ENCODE measurements at regions not wholly inside any gene's neighbourhood (a gene's known extent, or its start where the extent isn't known, plus 50 kb on each side); places are given as distances from the start of the nearest gene placed in this dataset.

- H3K27ac ChIP-seq (ENCODE audit: low read depth, low read length): no peak overlapping the region
- H3K27me3 ChIP-seq (ENCODE audit: control insufficient read depth, insufficient read depth, low read length): no peaks in the 10 kb centered on the region
- TF ChIP-seq, protein P1, sequence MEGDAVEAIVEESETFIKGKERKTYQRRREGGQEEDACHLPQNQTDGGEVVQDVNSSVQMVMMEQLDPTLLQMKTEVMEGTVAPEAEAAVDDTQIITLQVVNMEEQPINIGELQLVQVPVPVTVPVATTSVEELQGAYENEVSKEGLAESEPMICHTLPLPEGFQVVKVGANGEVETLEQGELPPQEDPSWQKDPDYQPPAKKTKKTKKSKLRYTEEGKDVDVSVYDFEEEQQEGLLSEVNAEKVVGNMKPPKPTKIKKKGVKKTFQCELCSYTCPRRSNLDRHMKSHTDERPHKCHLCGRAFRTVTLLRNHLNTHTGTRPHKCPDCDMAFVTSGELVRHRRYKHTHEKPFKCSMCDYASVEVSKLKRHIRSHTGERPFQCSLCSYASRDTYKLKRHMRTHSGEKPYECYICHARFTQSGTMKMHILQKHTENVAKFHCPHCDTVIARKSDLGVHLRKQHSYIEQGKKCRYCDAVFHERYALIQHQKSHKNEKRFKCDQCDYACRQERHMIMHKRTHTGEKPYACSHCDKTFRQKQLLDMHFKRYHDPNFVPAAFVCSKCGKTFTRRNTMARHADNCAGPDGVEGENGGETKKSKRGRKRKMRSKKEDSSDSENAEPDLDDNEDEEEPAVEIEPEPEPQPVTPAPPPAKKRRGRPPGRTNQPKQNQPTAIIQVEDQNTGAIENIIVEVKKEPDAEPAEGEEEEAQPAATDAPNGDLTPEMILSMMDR (IDR thresholded peaks at IDR 0.05; ENCODE audit: low read depth, low read length): no peak
- no peak for DNase-seq (ENCODE audit: low read depth, low spot score)
- CTCF ChIA-PET: no interaction called here
- H3K4me3 ChIP-seq (ENCODE audit: low read depth, low read length): no peak overlapping the region
- H3K9me3 ChIP-seq (ENCODE audit: control insufficient read depth, insufficient read depth, low read length): no peaks in the 10 kb centered on the region
- POLR2A ChIA-PET: no interaction called here
Observed at GRCh38 chr3:166191411-166191810, 354.2 kb upstream of the BCHE start.

GRCh38 chr3:166190360-166190759 is 353.1 kb upstream of the BCHE start:
- TF ChIP-seq, protein P1 (IDR thresholded peaks at IDR 0.05; ENCODE audit: low read depth, low read length): peak; percentile 39
- Histone ChIP-seq H3K4me3 (ENCODE audit: low read depth, low read length) (no peak overlapping the region), H3K27me3 (ENCODE audit: control insufficient read depth, insufficient read depth, low read length) (no peaks in the 10 kb centered on the region), H3K27ac (ENCODE audit: low read depth, low read length) (peak overlapping the region; percentile 32), H3K9me3 (ENCODE audit: control insufficient read depth, insufficient read depth, low read length) (no peaks in the 10 kb centered on the region)
- peak; percentile 70 for DNase-seq (ENCODE audit: low read depth, low spot score)
- ChIA-PET CTCF (interaction anchor here (0.6 kb wide), 1 partner anchor 33 kb away, joined by 3 read pairs; no protein-coding TSS in a partner anchor), POLR2A (no interaction called here)

- H3K4me3 ChIP-seq (ENCODE audit: low read depth, low read length): no peak overlapping the region
- TF ChIP-seq, protein P1 (IDR thresholded peaks at IDR 0.05; ENCODE audit: low read depth, low read length): no peak
- no peak overlapping the region for H3K27ac ChIP-seq (ENCODE audit: low read depth, low read length)
- H3K27me3 ChIP-seq (ENCODE audit: control insufficient read depth, insufficient read depth, low read length): no peaks in the 10 kb centered on the region
- H3K9me3 ChIP-seq (ENCODE audit: control insufficient read depth, insufficient read depth, low read length): no peaks in the 10 kb centered on the region
- no peak for DNase-seq (ENCODE audit: low read depth, low spot score)
- POLR2A ChIA-PET: no interaction called here
- CTCF ChIA-PET: no interaction called here
Observed at GRCh38 chr3:166187237-166187636, 350.0 kb upstream of the BCHE start.

DNA sequence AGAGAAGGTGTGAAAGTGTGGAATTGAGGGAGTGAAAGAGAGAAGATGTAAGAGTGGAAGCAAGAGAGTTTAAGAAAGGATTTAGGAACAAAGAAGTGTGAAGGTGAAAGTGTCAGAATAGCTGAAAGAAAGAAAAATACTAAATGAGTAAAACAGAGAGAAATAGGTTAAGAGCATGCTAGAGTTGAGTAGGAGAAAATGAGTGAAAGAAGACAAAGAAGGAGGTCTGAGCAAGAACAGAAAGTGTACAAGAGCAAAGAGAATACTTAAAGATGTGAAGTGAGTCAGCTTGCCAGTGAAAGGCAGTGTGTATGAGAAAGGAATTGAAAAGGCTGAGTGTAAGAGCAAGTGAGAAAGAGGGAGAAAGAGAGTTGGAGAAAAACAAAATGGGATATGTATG is 348.8 kb upstream of the BCHE start:
- Histone ChIP-seq H3K27ac (ENCODE audit: low read depth, low read length) (no peak overlapping the region), H3K27me3 (ENCODE audit: control insufficient read depth, insufficient read depth, low read length) (no peaks in the 10 kb centered on the region), H3K9me3 (ENCODE audit: control insufficient read depth, insufficient read depth, low read length) (no peaks in the 10 kb centered on the region), H3K4me3 (ENCODE audit: low read depth, low read length) (no peak overlapping the region)
- TF ChIP-seq, protein P1 (IDR thresholded peaks at IDR 0.05; ENCODE audit: low read depth, low read length): no peak
- no peak for DNase-seq (ENCODE audit: low read depth, low spot score)
- ChIA-PET CTCF (no interaction called here), POLR2A (no interaction called here)

GRCh38 chr3:166177130-166177529 is 339.9 kb upstream of the BCHE start:
- ChIA-PET CTCF (no interaction called here), POLR2A (no interaction called here)
- Histone ChIP-seq H3K4me3 (ENCODE audit: low read depth, low read length) (no peak overlapping the region), H3K27ac (ENCODE audit: low read depth, low read length) (no peak overlapping the region), H3K9me3 (ENCODE audit: control insufficient read depth, insufficient read depth, low read length) (no peaks in the 10 kb centered on the region), H3K27me3 (ENCODE audit: control insufficient read depth, insufficient read depth, low read length) (no peaks in the 10 kb centered on the region)
- TF ChIP-seq, protein P1 (IDR thresholded peaks at IDR 0.05; ENCODE audit: low read depth, low read length): no peak
- no peak for DNase-seq (ENCODE audit: low read depth, low spot score)

Measured in AG04450 (cell line).